Stimulated activated CD4-positive, alpha-beta T cell treated with anti-CD3 and anti-CD28 coated beads, Interleukin-4, amount 100 ng/mL, for 48 hours (primary cell): ENCODE measurements at regions not wholly inside any gene's neighbourhood (a gene's known extent, or its start where the extent isn't known, plus 50 kb on each side); places are given as distances from the start of the nearest gene placed in this dataset.

ENCODE experiments used
- DNase-seq, 2 donors: peaks; one replicate each; pipeline ENCODE4 v3.0.0-alpha.2; 2020; ENCODE audit warnings: low read depth in 2 of 2

- DNase-seq = no peak
Measured at GRCh38 chr22:48551716-48552268, 1275.9 kb downstream of the BRD1 start.

- no peak for DNase-seq
Measured at GRCh38 chr22:48551061-48551460, 1276.6 kb downstream of the BRD1 start.

DNA sequence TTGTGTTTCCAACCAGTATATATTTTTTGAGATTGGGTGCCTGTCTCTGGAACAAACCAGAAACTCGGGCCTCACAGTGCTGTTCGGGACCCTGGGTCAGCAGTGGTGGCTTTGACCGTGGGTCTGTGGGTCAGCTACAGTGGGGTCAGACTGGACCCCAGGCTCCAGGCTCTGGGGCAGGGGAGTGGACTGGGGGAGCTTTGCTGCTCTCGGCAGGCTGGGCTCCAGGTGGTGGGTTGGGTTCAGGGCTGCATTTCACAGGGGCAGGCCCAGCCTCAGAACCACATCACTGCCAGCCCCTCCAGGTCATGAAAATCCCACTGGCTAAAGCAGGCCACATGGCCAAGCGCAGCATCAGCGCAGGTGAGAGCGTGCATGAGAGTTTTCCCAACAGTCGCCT is 1279.3 kb downstream of the BRD1 start:
- DNase-seq = no peak

DNA sequence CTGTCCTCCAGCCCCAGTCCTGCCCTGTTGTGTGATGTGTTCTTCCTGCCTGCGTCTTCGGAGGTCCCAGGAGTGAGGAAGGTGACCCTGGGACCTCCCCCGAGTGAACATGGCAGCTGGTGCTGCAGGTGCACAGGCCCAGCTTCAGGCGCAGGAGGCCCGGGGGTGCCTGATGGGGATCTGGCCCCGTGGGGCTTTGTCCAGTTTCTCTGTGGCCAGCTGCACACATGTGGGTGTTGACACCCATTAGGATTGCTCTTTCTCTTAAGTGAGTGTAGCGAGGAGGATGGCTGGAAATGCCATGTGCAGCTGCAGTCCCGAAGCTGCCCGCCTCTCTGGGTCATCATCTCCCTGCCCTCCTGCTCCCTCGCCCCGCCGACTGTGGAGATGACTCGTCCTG is 1279.7 kb downstream of the BRD1 start:
- DNase-seq = no peak

- DNase-seq = no peak
Measured at GRCh38 chr22:48546653-48547424, 1280.8 kb downstream of the BRD1 start.

DNA sequence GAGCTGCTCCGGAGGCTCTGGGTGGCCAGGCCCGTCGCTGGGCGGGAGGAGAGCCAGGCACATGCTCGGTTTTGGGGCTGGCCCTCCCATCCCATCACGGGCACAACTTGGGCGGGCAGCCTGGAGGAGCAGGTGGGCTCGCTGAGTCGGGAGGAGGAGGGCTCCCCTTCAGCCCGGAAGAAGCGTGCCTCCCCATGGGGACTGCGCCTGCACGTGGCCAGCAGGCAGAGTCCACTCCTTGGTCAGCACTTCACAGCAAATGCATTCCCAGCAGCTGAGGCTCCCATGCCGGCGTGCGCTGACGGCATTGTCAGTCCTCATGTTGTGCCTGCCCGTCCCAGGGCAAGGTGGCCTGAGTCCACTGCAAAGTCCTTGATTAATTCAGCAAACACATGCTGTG is 1281.7 kb downstream of the BRD1 start:
- DNase-seq = no peak

DNA sequence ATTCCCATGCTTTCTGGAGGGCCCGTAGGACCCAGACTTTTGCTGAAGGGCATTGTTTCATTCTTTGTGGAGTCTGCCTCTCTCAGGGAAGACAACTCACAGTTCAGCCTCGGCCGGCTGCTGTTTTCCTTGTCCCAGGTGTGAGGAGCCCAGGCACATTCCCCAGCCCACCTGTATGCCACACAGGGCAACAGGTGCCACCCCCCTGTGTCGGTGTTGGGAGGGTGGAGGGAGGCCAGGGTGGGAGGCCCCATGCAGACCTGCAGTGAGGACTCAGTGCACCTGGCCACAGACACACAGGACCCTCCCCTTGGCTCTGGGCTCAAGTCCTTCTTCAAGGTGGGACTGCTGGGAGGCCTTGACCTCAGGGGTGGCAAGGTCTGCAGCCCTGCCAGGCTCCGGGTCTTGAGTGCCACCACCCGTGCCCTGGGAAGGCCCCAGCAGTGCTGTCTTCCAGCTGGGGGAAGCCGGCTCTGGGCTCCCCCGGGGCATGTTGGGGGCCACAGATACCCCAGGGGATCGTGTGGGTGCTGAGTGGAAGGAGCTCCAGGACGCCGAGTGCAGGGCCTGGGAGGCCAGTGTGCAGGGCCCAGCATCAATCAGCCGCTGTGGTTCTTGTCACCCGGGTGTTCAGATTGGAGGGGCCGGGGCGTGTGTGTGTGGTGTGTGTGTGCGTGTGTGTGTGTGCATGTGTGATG is 1286.1 kb downstream of the BRD1 start:
- DNase-seq = no peak

- no peak for DNase-seq
Measured at GRCh38 chr22:48539261-48539660, 1288.4 kb downstream of the BRD1 start.

GRCh38 chr22:48538291-48538820 is 1289.3 kb downstream of the BRD1 start:
- DNase-seq = no peak

GRCh38 chr22:48537343-48537680 is 1290.4 kb downstream of the BRD1 start:
- DNase-seq = no peak

DNA sequence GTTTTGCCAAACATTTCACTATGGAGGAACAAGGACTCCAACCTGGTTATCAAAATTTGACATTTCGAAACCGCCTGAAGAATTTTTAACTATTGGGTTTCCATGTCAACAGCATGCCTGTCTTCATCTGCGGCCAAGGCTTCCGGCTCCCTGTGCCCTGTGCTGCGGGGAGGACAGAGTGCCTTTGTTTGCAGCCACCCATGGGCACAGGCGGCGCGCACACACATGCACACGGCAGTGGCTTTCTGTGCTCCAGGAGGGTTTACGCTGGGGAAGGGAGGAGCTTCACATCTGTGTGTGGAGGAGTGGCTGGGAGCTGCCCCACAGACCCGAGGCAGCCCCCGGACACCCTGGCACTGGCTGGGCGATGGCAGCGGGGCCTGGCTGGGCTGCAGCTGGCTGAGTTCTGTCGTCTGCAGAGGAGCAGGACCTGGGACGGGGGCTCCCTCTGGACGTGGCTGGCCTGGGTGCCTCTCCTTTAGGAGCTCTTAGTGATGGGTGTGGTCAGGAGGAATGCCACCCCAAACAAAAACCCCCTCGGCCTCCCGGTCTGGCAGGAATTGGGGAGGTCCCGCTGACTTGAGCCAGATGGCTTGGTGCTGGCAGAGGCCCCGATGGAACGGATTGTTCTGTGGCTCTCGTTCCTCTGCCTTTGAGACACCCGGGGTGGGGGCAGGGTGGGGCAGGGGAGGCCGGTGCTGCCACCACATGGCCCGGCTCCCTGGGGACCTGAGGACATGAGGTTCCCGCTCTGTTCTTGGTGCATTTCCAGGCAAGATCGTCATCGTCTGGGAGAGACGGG is 1290.9 kb downstream of the BRD1 start:
- no peak for DNase-seq

DNA sequence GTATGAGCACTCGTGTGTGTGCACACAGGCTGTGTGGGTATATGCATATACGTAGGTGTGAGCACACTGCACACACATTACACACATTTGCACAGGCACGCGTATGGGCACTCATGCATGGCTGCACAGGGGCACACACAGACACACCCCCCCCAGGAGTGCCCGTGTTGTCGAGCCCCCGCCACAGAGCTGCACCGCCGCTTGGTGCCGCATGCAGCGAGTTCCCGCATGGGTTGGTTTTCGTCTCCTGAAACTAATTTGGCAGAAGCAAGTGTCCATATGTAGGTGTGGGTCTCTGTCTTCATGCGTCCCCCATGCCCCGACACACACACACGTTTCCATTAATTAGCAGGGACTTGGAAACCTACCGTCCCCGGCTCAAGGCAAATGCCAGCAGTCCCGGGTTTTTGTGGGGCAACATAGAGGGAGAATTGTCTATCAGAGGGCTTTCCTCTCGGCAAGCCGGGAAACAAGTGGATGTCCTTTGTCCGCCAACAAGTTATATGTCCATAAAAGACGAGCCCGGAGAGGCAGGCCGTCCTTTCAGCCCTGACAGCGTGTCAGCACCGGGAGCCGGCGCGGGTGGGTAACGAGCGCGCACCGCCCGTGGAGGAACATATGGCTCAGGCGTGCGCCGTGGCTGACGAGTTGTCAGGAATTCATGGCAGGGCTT is 1291.7 kb downstream of the BRD1 start:
- DNase-seq = no peak

- no peak for DNase-seq
Measured at GRCh38 chr22:48534395-48534958, 1293.2 kb downstream of the BRD1 start.

DNA sequence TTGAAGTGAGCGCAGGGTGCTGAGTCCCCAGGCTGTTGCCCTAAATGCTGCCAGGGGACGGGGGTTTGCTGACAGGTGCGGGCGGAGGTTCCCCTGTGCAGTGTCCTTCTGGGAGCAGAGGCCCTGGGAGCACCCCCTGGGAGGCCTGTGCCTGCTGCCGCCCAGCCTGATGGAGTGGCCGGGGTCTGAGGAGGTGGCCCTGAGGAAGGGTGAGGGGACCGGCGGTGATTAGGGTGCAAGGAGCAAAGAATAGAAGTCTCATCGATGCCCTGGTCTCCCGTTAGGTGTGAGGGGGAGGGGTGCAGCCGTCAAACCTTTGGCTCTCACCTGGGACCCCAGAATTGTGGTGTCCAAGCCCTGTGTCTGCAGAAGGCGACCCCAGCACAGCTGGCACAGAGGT is 1294.7 kb downstream of the BRD1 start:
- no peak for DNase-seq

DNA sequence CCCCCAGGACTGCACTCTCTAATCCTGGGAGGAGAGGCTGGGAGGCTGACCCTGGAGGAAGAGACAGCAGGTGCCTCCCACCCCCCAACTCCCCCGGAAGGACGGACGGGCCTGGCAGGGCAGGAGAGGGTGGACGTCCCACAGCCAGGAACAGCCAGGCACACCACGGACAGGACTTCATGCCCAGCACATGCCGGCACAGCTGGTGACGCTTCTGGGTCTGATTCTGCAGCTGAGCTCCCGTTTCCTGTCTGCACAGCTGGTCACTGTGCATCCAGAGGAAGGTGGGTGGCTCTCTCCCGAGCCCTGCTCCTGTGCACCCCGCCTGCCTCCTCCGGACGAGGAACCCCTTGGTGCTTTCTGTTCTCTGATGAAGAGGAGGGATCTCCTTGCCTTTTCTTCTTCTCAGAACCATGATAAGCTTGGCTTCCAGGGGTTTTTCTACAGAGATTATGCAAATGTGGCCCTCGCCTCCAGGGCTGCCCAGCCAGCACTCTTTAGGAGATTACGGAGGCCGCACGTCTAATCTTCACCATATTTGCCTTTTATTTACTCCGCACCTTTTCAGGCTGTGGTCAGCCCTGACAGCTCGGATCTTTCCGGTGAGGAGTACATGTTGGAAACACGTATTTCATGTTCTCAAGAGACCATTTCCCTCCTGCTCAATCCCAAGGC is 1295.8 kb downstream of the BRD1 start:
- DNase-seq = no peak

GRCh38 chr22:48531108-48531507 is 1296.6 kb downstream of the BRD1 start:
- DNase-seq = no peak

GRCh38 chr22:48530666-48531065 is 1297.0 kb downstream of the BRD1 start:
- no peak for DNase-seq

DNA sequence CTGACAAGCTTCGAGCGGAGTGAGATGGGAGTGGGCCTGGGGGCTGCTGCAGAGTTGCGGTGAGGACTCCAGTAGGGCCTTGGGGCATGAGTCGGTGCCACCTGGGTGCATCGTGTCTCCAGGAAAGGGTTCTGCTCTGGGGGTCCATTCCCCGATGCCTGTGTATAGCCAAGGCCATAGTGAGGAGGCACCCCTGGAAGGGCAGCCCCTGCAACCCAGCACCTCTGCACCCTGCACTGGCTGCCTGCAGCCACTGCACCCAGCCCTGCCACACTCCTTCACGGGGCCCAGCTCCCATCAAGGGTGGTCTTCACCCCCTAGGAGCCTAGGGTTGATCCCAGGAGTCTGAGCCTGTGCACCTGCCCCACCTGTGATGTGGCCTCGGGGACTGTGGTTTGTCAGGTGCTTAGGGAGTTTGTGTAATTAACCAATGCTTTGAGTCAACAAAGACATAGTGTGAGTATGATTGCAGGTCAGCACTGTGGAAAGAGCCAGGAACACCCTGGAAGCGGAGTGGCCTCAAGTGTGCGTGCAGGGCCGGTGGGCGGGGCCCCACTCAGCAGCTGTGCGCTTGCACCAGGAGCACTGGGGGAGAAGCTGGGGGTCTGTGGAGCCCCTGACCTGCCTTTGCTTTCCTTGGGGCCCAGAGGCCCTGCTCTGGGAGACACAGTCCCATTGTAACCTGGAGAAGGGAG is 1299.3 kb downstream of the BRD1 start:
- DNase-seq = no peak

DNA sequence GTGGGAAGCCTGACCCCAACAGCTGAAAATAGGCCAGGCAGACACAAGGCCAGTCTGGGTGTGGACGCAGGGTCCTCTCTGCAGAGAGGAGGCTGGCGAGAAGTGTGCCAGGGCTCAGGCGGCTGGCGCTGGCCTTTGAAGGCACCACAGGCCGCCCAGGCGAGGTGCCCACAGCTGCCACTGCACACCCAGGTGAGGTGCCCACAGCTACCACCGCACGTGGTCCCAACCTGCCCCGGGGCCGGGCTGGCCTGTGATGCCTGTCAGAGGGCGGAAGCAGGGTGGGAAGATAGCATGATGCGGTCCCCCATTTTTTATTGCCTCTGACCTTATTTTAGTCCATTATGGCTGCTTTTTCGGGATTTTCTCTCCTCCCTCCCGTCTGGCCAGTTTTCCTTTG is 1303.9 kb downstream of the BRD1 start:
- DNase-seq = no peak

GRCh38 chr22:48523091-48523490 is 1304.6 kb downstream of the BRD1 start:
- no peak for DNase-seq
